HepG2 (cell line): ENCODE measurements at regions not wholly inside any gene's neighbourhood (a gene's known extent, or its start where the extent isn't known, plus 50 kb on each side); places are given as distances from the start of the nearest gene placed in this dataset.

ENCODE experiments used
- CHD2 ChIP-seq: IDR thresholded peaks from 2 replicates; pipeline ENCODE4 v1.6.1; 2011; ENCODE audit warnings: low read depth, low read length, improper control_type of control experiment
- DNMT3B ChIP-seq: conservative IDR thresholded peaks from 2 replicates; pipeline ENCODE4 v1.6.1; 2016; ENCODE audit warnings: missing biosample characterization, control low read depth
- HINFP ChIP-seq: sonication (generic); formaldehyde crosslinking; IDR thresholded peaks from 2 replicates; pipeline ENCODE4 v1.4.0; 2020; ENCODE audit warnings: low read depth, mild to moderate bottlenecking, missing genetic modification reagents
- KIAA2018 ChIP-seq: sonication (generic); formaldehyde crosslinking; IDR thresholded peaks from 2 replicates; pipeline ENCODE4 v1.5.0; 2020; ENCODE audit warnings: mild to moderate bottlenecking, missing genetic modification reagents, borderline replicate concordance
- MED1 ChIP-seq: sonication (generic); formaldehyde crosslinking; IDR thresholded peaks from 2 replicates; pipeline ENCODE4 v1.4.0; 2020; ENCODE audit warnings: missing genetic modification reagents
- SAP130 ChIP-seq: IDR thresholded peaks from 2 replicates; pipeline ENCODE4 v1.6.1; 2016; ENCODE audit warnings: low read depth
- TEF ChIP-seq: sonication (generic); formaldehyde crosslinking; IDR thresholded peaks from 2 replicates; pipeline ENCODE4 v1.5.0; 2020; ENCODE audit warnings: missing genetic modification reagents
- ZNF563 ChIP-seq: sonication (generic); formaldehyde crosslinking; IDR thresholded peaks from 2 replicates; pipeline ENCODE4 v1.8.0; 2022; ENCODE audit warnings: mild to moderate bottlenecking, moderate library complexity, missing genetic modification reagents
- TF ChIP-seq, protein P1 (sequence below): sonication (generic); formaldehyde crosslinking; IDR thresholded peaks from 2 replicates; pipeline ENCODE4 v1.8.0; 2023; ENCODE audit warnings: mild to moderate bottlenecking, missing genetic modification reagents
- TF ChIP-seq, protein P2 (sequence below): IDR thresholded peaks from 2 replicates; pipeline ENCODE4 v1.6.1; 2012; ENCODE audit warnings: low read depth, low read length, improper control_type of control experiment

- TF ChIP-seq KIAA2018 (no peak), CHD2 (no peak), DNMT3B (no peak), ZNF563 (CRISPR knock-in tag) (no peak), MED1 (CRISPR knock-in tag) (0 out of 2 replicates have a peak, but pooled peaks have one; percentile 31), SAP130 (CRISPR knock-in tag) (peak; percentile 15; the same call in 1 of the 2 replicates), HINFP (CRISPR knock-in tag) (no peak), TEF (CRISPR knock-in tag) (no peak)
- TF ChIP-seq, protein P1, sequence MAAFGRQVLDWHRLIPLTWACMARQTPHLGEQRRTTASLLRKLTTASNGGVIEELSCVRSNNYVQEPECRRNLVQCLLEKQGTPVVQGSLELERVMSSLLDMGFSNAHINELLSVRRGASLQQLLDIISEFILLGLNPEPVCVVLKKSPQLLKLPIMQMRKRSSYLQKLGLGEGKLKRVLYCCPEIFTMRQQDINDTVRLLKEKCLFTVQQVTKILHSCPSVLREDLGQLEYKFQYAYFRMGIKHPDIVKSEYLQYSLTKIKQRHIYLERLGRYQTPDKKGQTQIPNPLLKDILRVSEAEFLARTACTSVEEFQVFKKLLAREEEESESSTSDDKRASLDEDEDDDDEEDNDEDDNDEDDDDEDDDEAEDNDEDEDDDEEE (CRISPR knock-in tag): no peak
- TF ChIP-seq, protein P2, sequence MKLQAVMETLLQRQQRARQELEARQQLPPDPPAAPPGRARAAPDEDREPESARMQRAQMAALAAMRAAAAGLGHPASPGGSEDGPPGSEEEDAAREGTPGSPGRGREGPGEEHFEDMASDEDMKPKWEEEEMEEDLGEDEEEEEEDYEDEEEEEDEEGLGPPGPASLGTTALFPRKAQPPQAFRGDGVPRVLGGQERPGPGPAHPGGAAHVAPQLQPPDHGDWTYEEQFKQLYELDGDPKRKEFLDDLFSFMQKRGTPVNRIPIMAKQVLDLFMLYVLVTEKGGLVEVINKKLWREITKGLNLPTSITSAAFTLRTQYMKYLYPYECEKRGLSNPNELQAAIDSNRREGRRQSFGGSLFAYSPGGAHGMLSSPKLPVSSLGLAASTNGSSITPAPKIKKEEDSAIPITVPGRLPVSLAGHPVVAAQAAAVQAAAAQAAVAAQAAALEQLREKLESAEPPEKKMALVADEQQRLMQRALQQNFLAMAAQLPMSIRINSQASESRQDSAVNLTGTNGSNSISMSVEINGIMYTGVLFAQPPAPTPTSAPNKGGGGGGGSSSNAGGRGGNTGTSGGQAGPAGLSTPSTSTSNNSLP: no peak
These were observed 144.0 kb upstream of the ZC3H15 start (continued) for GRCh38 chr2:186342029-186342428.
